HL-60 (cell line): ENCODE measurements at regions not wholly inside any gene's neighbourhood (a gene's known extent, or its start where the extent isn't known, plus 50 kb on each side); places are given as distances from the start of the nearest gene placed in this dataset.

Source experiments
- TF ChIP-seq, protein P1 (sequence below): IDR thresholded peaks from one replicate; pipeline ENCODE4 v1.5.1; 2011; ENCODE audit warnings: low read length, control low read depth, inconsistent platforms; ENCODE audit not compliant: insufficient read depth
- TF ChIP-seq, protein P2 (sequence below): IDR thresholded peaks from 2 replicates; pipeline ENCODE4 v1.6.1; 2012; ENCODE audit warnings: low read depth; ENCODE audit not compliant: insufficient replicate concordance

DNA sequence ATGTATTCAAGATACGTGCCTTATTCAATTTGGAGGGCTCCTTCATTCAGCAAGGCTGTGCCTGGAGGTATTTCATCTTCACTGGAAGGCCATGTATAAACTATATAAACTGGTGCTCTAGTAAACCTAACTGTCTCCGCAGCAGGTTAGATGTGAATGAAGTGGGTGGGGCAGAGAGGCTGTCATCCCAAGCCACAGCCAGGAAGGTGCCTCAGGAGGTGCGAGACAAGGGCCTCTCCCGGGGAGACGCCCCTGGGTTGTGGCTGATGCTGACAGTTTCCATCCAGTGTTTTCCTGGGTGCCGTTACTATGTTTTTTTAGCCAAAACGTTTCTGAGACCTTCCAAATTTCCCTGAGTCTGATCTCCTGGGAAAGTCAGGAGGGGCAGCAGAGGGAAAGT is 221.5 kb upstream of the RPL34 start:
- TF ChIP-seq, protein P1, sequence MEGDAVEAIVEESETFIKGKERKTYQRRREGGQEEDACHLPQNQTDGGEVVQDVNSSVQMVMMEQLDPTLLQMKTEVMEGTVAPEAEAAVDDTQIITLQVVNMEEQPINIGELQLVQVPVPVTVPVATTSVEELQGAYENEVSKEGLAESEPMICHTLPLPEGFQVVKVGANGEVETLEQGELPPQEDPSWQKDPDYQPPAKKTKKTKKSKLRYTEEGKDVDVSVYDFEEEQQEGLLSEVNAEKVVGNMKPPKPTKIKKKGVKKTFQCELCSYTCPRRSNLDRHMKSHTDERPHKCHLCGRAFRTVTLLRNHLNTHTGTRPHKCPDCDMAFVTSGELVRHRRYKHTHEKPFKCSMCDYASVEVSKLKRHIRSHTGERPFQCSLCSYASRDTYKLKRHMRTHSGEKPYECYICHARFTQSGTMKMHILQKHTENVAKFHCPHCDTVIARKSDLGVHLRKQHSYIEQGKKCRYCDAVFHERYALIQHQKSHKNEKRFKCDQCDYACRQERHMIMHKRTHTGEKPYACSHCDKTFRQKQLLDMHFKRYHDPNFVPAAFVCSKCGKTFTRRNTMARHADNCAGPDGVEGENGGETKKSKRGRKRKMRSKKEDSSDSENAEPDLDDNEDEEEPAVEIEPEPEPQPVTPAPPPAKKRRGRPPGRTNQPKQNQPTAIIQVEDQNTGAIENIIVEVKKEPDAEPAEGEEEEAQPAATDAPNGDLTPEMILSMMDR, result no peak
- TF ChIP-seq, protein P2, sequence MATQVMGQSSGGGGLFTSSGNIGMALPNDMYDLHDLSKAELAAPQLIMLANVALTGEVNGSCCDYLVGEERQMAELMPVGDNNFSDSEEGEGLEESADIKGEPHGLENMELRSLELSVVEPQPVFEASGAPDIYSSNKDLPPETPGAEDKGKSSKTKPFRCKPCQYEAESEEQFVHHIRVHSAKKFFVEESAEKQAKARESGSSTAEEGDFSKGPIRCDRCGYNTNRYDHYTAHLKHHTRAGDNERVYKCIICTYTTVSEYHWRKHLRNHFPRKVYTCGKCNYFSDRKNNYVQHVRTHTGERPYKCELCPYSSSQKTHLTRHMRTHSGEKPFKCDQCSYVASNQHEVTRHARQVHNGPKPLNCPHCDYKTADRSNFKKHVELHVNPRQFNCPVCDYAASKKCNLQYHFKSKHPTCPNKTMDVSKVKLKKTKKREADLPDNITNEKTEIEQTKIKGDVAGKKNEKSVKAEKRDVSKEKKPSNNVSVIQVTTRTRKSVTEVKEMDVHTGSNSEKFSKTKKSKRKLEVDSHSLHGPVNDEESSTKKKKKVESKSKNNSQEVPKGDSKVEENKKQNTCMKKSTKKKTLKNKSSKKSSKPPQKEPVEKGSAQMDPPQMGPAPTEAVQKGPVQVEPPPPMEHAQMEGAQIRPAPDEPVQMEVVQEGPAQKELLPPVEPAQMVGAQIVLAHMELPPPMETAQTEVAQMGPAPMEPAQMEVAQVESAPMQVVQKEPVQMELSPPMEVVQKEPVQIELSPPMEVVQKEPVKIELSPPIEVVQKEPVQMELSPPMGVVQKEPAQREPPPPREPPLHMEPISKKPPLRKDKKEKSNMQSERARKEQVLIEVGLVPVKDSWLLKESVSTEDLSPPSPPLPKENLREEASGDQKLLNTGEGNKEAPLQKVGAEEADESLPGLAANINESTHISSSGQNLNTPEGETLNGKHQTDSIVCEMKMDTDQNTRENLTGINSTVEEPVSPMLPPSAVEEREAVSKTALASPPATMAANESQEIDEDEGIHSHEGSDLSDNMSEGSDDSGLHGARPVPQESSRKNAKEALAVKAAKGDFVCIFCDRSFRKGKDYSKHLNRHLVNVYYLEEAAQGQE, result no peak
